Activated B cell treated with CpG ODN at 0.5 μM for 24 hours (primary cell): ENCODE measurements at regions not wholly inside any gene's neighbourhood (a gene's known extent, or its start where the extent isn't known, plus 50 kb on each side); places are given as distances from the start of the nearest gene placed in this dataset.
"Not testable (repeated sequence)": the region's sequence is repeated elsewhere in the genome, so short reads cannot be mapped to it uniquely, and the experiment has no call there.

Experiments used
- ATAC-seq: fragments of 200-7000 bp; cut with Tn5 transposase; one replicate; pipeline ENCODE4 v1.10.0; 2021; ENCODE audit warnings: low read depth, mild to moderate bottlenecking, moderate library complexity
- CTCF ChIA-PET: fragments of 350-600 bp; sonication (Branson Sonifier 250); formaldehyde crosslinking; loops from one replicate; lab custom pipeline; 2021; ENCODE audit warnings: antibody characterized with exemption; lab: Charles Lee
- POLR2A ChIA-PET: fragments of 350-600 bp; sonication (Branson Sonifier 250); formaldehyde crosslinking; loops from one replicate; lab custom pipeline; 2021; ENCODE audit warnings: antibody characterized with exemption; lab: Charles Lee
- DNase-seq: peaks from one replicate; pipeline ENCODE4 v3.0.0; 2022
- H3K27ac Mint-ChIP-seq: one replicate; pipeline ENCODE4 v1.8.0; 2020; ENCODE audit warnings: mixed read lengths
- H3K27me3 Mint-ChIP-seq: one replicate; pipeline ENCODE4 v1.8.0; 2021; ENCODE audit warnings: mixed read lengths
- H3K36me3 Mint-ChIP-seq: one replicate; pipeline ENCODE4 v1.8.0; 2021; ENCODE audit warnings: low read depth, mixed read lengths
- H3K4me1 Mint-ChIP-seq: one replicate; pipeline ENCODE4 v1.8.0; 2021; ENCODE audit warnings: mixed read lengths
- H3K4me3 Mint-ChIP-seq: one replicate; pipeline ENCODE4 v1.8.0; 2020; ENCODE audit warnings: mild to moderate bottlenecking, mixed read lengths
- H3K9me3 Mint-ChIP-seq: one replicate; pipeline ENCODE4 v1.8.0; 2020; ENCODE audit warnings: mixed read lengths
- intact Hi-C: fragments of 100-400 bp; cut with micrococcal nuclease; formaldehyde crosslinking; loops from one replicate; pipeline ENCODE4 v1.15.1; 2024
- TF ChIP-seq, protein P1 (sequence below): fragments of 200-600 bp; IDR thresholded peaks from one replicate; pipeline ENCODE4 v1.8.0; 2022; ENCODE audit warnings: antibody characterized with exemption, mild to moderate bottlenecking

DNA sequence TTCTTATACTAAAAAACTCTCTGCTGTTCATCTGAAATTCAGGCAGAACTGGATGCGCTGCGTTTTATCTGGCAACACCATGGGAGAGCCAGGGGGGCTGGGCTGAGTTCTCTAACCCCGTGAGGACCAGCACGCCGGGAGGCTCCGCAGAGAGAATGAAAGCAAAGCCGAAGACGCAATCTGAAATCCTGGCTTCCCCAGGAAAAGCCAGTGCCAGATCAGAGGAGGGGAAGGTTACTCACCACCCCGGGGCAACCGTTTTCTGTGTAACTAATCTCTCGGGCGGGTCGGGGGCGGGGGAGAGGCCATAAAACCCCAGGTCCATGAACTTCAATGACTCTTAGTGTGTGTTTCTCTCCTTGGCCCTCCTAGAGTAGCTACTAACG lies 99.4 kb downstream of the SHANK2 start:
- DNase-seq (no peak), ATAC-seq (no peak)
- intact Hi-C loops, result no loop called here
- Mint-ChIP-seq H3K4me3 (no peak overlapping the region), H3K36me3 (no peaks in the 10 kb centered on the region), H3K27ac (no peak overlapping the region), H3K27me3 (peaks cover 24% of the 10 kb centered on the region), H3K4me1 (no peaks in the 10 kb centered on the region), H3K9me3 (no peaks in the 10 kb centered on the region)
- POLR2A ChIA-PET, result no interaction called here
- TF ChIP-seq, protein P1, sequence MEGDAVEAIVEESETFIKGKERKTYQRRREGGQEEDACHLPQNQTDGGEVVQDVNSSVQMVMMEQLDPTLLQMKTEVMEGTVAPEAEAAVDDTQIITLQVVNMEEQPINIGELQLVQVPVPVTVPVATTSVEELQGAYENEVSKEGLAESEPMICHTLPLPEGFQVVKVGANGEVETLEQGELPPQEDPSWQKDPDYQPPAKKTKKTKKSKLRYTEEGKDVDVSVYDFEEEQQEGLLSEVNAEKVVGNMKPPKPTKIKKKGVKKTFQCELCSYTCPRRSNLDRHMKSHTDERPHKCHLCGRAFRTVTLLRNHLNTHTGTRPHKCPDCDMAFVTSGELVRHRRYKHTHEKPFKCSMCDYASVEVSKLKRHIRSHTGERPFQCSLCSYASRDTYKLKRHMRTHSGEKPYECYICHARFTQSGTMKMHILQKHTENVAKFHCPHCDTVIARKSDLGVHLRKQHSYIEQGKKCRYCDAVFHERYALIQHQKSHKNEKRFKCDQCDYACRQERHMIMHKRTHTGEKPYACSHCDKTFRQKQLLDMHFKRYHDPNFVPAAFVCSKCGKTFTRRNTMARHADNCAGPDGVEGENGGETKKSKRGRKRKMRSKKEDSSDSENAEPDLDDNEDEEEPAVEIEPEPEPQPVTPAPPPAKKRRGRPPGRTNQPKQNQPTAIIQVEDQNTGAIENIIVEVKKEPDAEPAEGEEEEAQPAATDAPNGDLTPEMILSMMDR, result no peak
- CTCF ChIA-PET, result no interaction called here

DNA sequence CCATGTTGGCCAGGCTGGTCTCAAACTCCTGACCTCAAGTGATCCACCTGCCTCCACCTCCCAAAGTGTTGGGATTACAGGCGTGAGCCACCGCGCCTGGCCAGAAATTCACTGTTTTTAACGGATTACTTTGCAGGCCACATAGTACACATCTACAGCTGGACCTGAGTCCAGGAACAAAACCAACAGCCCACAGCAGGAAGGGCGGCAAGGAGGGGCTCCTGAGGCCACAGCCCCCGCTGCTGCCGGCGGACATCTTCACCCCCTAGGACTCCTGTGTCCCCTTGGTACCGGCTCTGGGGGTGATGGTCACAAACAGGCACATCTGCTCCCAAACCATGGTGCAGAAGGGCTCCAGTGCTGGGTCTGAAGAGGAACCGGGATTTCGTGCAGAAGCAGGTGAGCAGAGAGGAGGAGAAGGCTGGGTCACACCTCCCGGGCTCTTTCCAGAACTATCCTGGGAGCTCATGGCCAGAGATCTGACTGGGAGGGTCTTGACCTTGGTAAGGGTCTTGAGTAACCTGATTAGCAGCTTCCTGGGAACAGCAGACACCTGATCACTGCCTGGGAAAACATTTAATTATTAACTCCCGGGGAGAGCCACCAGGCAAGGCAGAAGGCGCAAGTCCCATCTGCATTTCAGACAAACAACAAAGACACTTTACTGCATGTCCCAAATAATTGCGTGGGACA lies 99.9 kb downstream of the SHANK2 start:
- ATAC-seq, intact Hi-C loops, H3K4me3 Mint-ChIP-seq, CTCF ChIA-PET, H3K36me3 Mint-ChIP-seq, H3K4me1 Mint-ChIP-seq, DNase-seq, POLR2A ChIA-PET, H3K27ac Mint-ChIP-seq, H3K9me3 Mint-ChIP-seq: not testable (repeated sequence)
- H3K27me3 Mint-ChIP-seq, result peaks cover 24% of the 10 kb centered on the region

GRCh38 chr11:71151561-71151960 lies 100.8 kb downstream of the SHANK2 start:
- DNase-seq, result no peak
- Mint-ChIP-seq H3K27me3 (peaks cover 24% of the 10 kb centered on the region), H3K27ac (no peak overlapping the region), H3K9me3 (no peaks in the 10 kb centered on the region), H3K4me1 (no peaks in the 10 kb centered on the region), H3K36me3 (no peaks in the 10 kb centered on the region), H3K4me3 (no peak overlapping the region)
- ChIA-PET POLR2A (no interaction called here), CTCF (no interaction called here)
- intact Hi-C loops, result no loop called here
- no peak for ATAC-seq
- TF ChIP-seq, protein P1, result no peak

- Mint-ChIP-seq H3K9me3 (no peaks in the 10 kb centered on the region), H3K27me3 (peaks cover 24% of the 10 kb centered on the region), H3K4me3 (no peak overlapping the region), H3K4me1 (no peaks in the 10 kb centered on the region), H3K27ac (no peak overlapping the region), H3K36me3 (no peaks in the 10 kb centered on the region)
- ATAC-seq (no peak), DNase-seq (no peak)
- ChIA-PET POLR2A (no interaction called here), CTCF (no interaction called here)
- intact Hi-C loops, result no loop called here
- TF ChIP-seq, protein P1, result no peak
Measured at GRCh38 chr11:71150859-71151258, 101.5 kb downstream of the SHANK2 start.

- Mint-ChIP-seq H3K27ac (no peak overlapping the region), H3K4me3 (no peak overlapping the region), H3K27me3 (peaks cover 21% of the 10 kb centered on the region), H3K4me1 (no peaks in the 10 kb centered on the region), H3K36me3 (no peaks in the 10 kb centered on the region), H3K9me3 (no peaks in the 10 kb centered on the region)
- no peak for ATAC-seq
- CTCF ChIA-PET, result no interaction called here
- no peak for DNase-seq
- TF ChIP-seq, protein P1, result no peak
- intact Hi-C loops, result no loop called here
- POLR2A ChIA-PET, result no interaction called here
Measured at GRCh38 chr11:71148716-71149115, 103.7 kb downstream of the SHANK2 start.

DNA sequence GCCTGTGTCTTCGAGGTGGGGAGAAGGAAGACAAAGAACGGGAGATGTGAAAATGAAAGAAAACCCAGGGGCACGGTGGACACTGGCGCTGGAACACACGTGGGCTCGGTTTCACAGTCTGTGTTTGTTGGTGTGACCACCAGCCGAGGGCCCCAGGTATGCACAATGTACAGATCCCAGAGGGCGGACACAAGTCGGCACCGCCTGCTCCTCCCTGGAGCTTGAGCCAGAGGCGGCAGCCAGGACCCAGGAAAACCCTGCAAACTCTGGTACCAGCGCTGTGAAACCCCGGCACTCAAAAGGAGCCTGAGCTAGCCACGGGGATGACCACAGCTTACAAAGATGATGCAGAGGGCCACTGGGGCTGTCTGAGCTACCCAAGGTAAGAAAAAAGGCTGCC lies 105.0 kb downstream of the SHANK2 start:
- DNase-seq (no peak), ATAC-seq (no peak)
- POLR2A ChIA-PET, result no interaction called here
- H3K4me1 Mint-ChIP-seq, result no peaks in the 10 kb centered on the region
- H3K27me3 Mint-ChIP-seq, result peaks cover 18% of the 10 kb centered on the region
- H3K27ac Mint-ChIP-seq, result no peak overlapping the region
- H3K4me3 Mint-ChIP-seq, result no peak overlapping the region
- TF ChIP-seq, protein P1, result no peak
- H3K9me3 Mint-ChIP-seq, result no peaks in the 10 kb centered on the region
- no peaks in the 10 kb centered on the region for H3K36me3 Mint-ChIP-seq
- CTCF ChIA-PET, result no interaction called here
- intact Hi-C loops, result no loop called here
